ENCODE measurements at regions not wholly inside any gene's neighbourhood (a gene's known extent, or its start where the extent isn't known, plus 50 kb on each side); places are given as distances from the start of the nearest gene placed in this dataset.

DNA sequence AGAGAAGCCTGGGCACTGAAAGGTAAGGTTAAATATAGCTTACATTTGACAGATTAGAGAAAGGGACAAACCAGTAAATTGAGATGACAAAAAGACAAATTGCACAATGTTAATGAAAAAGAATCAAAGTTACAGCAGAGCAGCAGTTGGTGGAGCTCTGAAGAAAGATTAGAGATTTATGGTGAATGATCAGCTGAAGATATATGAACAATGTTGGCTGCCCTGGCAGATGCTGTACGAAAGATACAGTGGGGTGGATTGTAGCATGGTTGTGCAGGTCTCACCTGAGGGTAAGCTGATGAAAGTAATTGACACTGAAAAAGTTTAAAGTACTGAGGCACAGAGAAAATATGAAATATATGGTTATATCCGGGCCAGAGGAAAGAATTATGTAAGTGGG is 492.1 kb downstream of the ARHGEF28 start:
- H3K9me3 ChIP-seq, result no peaks in the 10 kb centered on the region
- DNase-seq, result no peak

DNA sequence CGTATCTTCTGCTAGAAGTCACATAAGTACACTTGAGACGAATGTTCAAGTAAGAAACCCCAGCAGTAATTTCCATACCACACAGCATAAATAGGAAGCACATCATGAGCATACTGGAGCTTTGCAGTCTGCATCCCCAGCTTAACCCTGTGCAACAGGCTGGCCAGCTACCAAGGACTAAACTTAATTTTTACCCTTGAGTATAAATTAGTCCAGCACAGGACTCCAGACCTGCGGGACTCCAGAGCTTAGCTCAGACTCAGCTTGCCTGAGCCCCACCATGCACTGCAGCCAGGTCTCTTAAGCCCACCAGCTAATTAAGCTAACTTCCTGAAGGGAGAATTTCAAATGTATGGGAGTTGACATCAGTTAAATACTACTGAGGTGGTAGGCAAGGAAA is 491.0 kb downstream of the ARHGEF28 start:
- no peak for DNase-seq

More for the DNA sequence above, 492.1 kb downstream of the ARHGEF28 start:
- Histone ChIP-seq H3K4me3 (no peak overlapping the region), H3K27me3 (0 out of 2 replicates have a peak, but pooled peaks cover 2% of the 10 kb centered on the region), H3K36me3 (no peaks in the 10 kb centered on the region)

DNA sequence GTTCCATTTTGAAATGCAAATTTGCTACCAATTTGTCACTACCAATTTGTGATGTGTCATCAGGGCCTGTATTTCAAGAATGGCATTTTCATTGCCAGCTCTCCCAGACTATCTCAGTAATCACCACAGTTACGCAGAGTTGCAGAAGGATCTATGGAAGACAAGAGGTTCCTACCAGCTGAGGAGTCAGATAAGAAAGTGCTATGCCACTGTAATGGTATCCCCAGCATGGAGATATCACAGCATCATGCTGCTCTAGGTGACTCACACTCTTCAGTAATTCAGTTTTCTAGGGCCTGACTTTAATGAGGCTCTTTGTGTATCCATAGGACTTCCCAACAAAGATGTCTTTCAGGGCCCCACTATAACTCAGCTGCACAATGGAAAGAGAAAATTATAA is 490.3 kb downstream of the ARHGEF28 start:
- H3K36me3 ChIP-seq, result no peaks in the 10 kb centered on the region
- no peaks in the 10 kb centered on the region for H3K9me3 ChIP-seq
- no peak for DNase-seq
- H3K27me3 ChIP-seq, result 0 out of 2 replicates have a peak, but pooled peaks cover 2% of the 10 kb centered on the region
- no peak overlapping the region for H3K4me3 ChIP-seq

More for the DNA sequence above, 491.0 kb downstream of the ARHGEF28 start:
- Histone ChIP-seq H3K36me3 (no peaks in the 10 kb centered on the region), H3K9me3 (no peaks in the 10 kb centered on the region), H3K27me3 (0 out of 2 replicates have a peak, but pooled peaks cover 2% of the 10 kb centered on the region), H3K4me3 (no peak overlapping the region)

DNA sequence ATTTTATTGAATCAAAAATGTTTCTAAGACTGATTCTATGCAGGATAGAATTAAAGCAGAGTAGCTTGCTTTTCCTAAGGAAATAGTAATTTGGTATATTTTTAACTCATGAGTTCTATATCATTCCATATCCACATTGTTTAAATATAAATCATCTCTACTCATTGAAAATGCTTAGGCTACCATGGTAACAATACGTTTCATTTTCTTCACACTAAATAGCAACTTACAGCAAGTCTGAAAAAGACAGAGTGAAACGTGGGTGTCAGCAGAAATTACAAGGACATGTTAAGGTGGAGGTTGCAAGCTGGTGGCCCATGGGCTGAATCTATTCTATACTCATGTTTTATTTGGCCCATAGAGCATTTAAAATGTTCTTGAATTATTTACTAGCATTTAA is 487.9 kb downstream of the ARHGEF28 start:
- 0 out of 2 replicates have a peak, but pooled peaks cover 2% of the 10 kb centered on the region for H3K27me3 ChIP-seq
- no peak overlapping the region for H3K4me3 ChIP-seq
- no peaks in the 10 kb centered on the region for H3K36me3 ChIP-seq
- DNase-seq, result no peak
- no peaks in the 10 kb centered on the region for H3K9me3 ChIP-seq

DNA sequence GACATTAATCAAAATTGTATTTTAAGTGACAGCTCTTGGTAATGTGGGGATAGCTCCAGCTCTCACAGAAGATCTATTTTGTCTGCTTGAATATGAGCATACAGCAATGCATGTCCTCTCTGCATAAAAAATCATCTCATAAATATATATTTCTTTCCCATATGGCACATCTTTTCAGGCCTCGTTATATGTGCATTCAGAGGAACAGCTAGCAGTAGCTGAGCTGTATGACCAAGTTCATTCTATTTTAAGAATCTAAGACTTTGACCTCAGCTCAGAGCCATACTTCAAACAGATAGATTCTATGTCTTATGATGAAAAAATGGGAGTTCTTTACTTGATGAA is 487.2 kb downstream of the ARHGEF28 start:
- no peaks in the 10 kb centered on the region for H3K36me3 ChIP-seq
- DNase-seq, result no peak
- 0 out of 2 replicates have a peak, but pooled peaks cover 2% of the 10 kb centered on the region for H3K27me3 ChIP-seq
- no peaks in the 10 kb centered on the region for H3K9me3 ChIP-seq
- H3K4me3 ChIP-seq, result no peak overlapping the region

DNA sequence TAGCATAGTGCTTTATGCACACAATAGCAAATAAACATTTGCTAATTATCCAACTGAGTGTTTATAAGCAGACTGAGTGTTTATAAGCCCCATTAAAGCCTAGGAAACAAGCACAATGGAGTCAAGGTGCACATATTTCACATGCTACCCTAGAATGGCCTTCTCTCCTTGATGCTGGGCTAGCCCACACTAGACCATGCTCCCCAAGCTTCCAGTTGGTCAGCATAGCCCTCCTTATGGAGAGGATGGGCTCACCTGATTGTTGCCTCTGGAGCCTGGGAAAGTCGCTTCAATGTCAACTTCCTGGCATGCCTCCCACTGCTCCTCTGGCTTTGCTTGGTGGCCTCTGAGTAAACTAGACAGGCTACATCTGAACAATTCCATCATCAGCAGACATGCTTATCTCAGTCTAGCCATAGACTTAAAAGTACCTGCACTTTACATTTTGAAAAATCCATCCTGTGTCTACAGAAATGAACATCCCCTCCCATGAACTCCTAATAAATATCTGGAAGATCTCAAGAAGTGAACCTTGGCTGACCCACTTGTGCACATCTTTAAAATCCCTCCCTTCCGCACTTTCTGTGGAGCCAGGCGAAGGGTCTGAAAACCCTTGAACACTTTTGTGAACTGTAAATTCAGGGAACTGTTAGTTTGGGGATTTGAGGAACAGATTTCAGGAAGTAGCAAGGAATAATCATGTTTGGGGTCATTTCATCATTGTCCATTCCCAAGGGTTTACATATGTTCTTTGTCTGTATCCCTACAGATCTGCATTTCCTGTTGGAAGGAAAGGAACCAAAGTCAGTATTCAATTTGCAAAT is 486.6 kb downstream of the ARHGEF28 start:
- Histone ChIP-seq H3K9me3 (no peaks in the 10 kb centered on the region), H3K36me3 (no peaks in the 10 kb centered on the region), H3K4me3 (no peak overlapping the region), H3K27me3 (0 out of 2 replicates have a peak, but pooled peaks cover 2% of the 10 kb centered on the region)
- DNase-seq, result no peak

DNA sequence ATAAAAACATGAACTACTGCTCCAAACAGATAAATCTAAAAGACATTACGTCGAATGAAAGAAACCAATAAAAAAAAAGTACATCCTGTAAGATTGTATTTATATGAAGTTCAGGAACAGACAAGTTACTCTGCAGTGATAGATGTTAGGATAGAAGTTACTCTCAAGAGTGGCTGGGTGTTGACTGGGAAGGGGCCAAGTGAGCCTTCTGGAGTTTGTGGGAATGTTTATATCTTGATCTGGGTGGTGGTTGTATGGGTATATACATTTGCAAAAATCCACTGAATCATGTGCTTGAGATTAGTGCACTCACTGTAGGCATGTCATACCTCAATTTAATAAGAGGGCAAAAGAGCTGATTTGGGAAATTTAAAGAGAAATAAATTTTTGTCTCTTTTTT is 485.8 kb downstream of the ARHGEF28 start:
- Histone ChIP-seq H3K36me3 (no peaks in the 10 kb centered on the region), H3K27me3 (0 out of 2 replicates have a peak, but pooled peaks cover 2% of the 10 kb centered on the region), H3K4me3 (no peak overlapping the region), H3K9me3 (no peaks in the 10 kb centered on the region)
- peak; percentile 8 for DNase-seq

DNA sequence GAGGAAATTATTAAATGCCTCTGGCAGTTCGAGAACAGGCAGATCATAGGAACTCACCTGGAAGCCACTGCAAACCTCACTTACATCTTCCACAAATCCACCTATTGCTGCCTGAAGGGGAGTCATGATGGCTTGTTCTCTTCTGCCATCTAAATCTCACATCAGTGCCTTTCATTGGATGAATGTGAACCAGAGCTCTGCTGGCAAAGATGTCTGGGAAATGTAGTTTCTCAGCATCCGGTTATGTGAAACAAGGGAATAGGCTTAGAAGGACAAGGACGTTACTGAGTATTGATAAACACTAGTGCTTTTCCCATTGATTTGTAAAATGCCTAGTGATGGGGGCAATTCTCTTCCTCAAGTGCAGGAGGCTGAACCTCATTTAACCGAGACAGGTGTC is 483.3 kb downstream of the ARHGEF28 start:
- no peaks in the 10 kb centered on the region for H3K9me3 ChIP-seq
- H3K36me3 ChIP-seq, result no peaks in the 10 kb centered on the region
- H3K27me3 ChIP-seq, result 0 out of 2 replicates have a peak, but pooled peaks cover 2% of the 10 kb centered on the region
- H3K4me3 ChIP-seq, result no peak overlapping the region
- no peak for DNase-seq

DNA sequence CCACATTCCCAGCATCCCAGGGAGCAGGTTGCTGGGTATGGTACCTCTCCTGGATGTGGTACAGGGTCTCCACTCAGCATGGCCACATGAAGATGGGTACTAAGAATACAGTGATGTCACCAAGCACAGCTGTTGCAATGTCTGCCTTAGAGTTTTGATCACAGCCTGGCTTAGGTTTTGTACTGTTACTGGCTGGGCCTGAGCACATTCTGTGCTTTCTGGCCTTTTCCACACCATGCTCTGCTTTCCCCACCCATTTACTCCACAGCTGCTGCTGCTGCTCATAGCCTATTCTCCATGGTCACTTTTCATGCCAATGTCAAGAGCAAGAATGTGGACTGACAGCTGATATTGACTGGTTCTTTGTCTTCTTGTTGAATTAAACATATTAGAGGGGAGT is 481.9 kb downstream of the ARHGEF28 start:
- Histone ChIP-seq H3K36me3 (no peaks in the 10 kb centered on the region), H3K4me3 (no peak overlapping the region), H3K27me3 (no peaks in the 10 kb centered on the region), H3K9me3 (no peaks in the 10 kb centered on the region)
- DNase-seq, result no peak

DNA sequence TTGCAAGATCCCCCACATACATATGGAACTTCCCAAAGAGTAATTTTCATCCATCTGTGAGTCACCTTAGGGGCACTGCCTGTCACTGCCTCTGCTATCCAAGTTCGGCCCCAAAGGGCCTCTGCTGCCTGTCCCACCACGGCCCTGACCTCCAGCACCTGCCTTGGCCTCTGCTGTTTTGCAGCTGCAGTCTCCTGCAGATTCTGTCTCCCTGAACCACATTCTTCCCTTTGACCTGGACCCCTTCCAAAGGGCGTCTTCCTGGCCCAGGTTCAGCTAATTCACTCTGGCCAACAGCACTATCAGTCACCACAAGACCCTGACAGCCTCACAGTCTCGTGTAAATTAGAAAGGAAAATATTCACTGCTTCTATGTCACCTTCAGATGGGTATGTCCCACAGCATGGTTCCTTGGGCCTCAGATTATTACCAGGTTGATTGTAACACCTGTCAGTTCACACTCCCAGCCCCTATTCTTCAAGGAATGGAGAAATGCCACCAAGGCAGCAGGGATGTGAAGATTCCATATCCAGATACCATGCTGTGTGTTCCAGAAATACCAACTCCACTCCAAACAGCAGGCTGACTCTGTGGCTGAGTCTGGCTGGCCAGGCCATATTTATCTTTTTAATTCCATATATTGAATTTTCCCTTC is 479.3 kb downstream of the ARHGEF28 start:
- H3K27me3 ChIP-seq, result no peaks in the 10 kb centered on the region
- no peaks in the 10 kb centered on the region for H3K36me3 ChIP-seq
- H3K9me3 ChIP-seq, result no peaks in the 10 kb centered on the region
- peak; percentile 4 for DNase-seq
- no peak overlapping the region for H3K4me3 ChIP-seq

DNA sequence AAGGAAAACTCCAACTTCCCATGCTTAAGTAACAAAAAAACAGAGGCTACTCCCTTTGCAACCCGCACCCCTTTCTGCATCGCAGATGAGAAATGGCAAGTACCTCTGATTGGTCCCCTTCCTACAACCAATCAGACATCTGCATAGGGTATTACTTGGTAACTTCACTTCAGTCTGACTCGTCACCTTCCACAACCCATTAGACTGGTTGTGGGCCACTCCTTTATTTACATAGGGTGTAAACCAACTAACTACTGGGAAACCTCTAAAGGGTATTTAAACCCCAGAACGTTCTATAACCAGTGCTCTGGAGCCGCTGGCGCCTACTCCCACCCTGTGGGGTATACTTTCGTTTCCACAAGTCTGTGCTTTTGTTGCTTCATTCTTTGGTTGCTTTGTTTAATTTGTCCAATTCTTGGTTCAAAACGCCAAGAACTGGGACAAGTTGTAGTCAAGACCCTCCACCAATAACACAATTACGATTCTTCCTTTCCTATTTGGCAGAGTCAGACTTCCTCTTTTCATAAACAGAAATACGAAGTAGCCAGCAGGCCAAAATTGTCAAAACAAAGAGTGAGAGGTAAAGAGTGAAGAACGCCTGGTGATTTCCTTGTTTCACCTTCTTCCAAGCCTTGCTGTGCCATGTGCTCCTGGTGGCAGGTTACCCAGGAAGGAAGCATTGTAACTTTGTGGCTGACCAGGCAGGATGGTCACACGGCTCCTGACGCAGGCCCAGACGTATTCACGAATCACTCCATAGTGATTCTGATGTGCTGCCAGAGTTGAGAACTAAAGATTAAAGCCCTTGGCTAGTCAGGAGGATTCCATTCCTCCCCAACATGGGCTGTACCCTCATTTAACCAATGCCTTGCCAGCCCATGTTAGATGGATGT is 477.4 kb downstream of the ARHGEF28 start:
- Histone ChIP-seq H3K27me3 (no peaks in the 10 kb centered on the region), H3K4me3 (no peak overlapping the region), H3K9me3 (peaks cover 3% of the 10 kb centered on the region), H3K36me3 (no peaks in the 10 kb centered on the region)
- DNase-seq, result no peak

DNA sequence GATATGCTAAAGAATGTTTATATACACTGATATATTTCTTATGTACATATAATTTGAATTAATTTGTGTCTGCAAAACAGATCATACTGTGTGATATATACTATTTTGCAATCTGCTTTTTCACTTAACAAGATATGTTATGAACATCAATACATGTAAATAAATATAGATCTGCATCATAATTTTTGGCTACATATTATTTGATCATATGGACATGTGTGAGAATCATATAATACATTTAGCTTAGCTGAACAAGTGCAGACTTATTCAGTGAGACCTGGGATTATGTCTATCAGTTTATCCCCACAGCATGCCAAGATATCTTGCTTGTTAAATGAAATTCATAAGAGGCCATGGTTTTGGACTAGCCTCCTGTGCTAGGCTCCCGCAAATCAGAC is 474.3 kb downstream of the ARHGEF28 start:
- no peak overlapping the region for H3K4me3 ChIP-seq
- no peak for DNase-seq
- peaks cover 3% of the 10 kb centered on the region for H3K9me3 ChIP-seq
- no peaks in the 10 kb centered on the region for H3K36me3 ChIP-seq
- H3K27me3 ChIP-seq, result no peaks in the 10 kb centered on the region

DNA sequence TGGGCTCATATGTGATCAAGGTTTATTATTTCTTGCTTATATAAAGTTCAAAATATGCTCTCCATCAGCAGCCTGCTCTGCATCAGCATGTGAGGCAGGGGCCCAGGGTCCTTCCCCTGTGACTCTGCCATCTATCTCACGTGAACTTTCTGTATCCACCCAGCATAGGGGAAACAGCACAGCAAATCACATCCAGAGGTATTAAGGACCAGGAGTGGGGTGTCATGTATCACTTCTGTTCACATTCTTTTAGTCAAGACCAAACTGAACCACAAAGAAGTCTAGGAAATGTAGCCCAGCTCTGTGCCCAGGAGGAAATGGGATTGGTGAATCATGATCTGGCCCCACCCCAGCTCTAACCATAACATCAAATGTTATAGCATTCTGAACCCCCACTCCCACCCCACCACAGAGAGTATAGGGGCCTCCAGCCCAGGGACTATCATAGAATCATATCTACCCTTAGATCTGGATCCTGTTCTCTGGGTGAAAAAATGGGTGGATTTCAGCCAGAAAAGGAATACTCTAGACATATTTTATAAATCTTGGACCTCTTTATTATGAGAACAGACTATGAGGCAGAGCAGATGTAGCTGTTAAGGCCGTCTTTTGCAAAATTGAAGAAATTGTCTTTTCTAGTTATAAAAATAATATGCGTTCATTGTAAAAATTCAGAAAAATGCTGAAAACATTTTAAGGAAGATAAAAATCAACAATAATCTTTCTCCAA is 473.7 kb downstream of the ARHGEF28 start:
- DNase-seq, result no peak

DNA sequence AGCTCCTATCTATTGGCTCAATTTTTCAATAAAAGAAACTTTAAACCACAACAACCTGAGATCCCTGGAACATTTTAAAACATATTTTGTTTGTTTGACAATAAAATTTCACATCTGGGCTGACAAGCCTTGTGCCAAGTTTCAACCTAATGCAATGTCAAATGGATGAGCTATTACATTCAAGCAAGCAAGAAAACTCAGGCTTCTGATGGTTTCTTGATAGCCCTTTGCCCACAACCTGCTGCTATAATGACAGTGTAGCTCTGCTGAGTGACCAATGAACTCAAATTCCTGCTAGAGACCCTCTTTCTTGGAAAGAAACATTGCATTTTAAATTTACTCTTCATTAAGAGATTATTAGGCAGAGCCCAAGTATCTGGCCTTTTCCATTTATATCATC is 472.9 kb downstream of the ARHGEF28 start:
- Histone ChIP-seq H3K9me3 (peaks cover 3% of the 10 kb centered on the region), H3K4me3 (no peak overlapping the region), H3K36me3 (no peaks in the 10 kb centered on the region), H3K27me3 (no peaks in the 10 kb centered on the region)
- DNase-seq, result no peak

More for the DNA sequence above, 473.7 kb downstream of the ARHGEF28 start:
- no peaks in the 10 kb centered on the region for H3K36me3 ChIP-seq
- no peaks in the 10 kb centered on the region for H3K27me3 ChIP-seq
- no peak overlapping the region for H3K4me3 ChIP-seq
- H3K9me3 ChIP-seq, result peaks cover 3% of the 10 kb centered on the region

DNA sequence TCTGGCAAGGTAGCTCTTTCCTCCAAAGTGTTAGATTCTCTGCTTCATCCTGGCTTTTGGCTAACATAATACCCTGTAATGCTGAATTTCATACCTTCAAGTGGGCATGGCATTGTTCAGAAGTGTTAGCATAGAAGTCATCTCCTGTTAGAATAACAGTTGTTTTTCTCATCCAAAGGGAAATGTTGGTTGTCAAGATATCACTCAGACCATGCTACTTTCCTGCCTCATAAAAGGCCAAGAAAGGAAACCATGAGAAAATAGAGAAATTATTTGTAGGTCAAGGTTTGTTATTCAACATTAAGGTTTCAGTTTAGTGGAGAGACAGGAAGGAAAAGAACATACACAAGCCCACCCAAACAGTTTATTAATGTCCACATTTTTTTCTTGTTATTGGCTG is 472.5 kb downstream of the ARHGEF28 start:
- H3K4me3 ChIP-seq, result no peak overlapping the region
- no peak for DNase-seq
- no peaks in the 10 kb centered on the region for H3K27me3 ChIP-seq
- H3K9me3 ChIP-seq, result peaks cover 3% of the 10 kb centered on the region
- H3K36me3 ChIP-seq, result no peaks in the 10 kb centered on the region

DNA sequence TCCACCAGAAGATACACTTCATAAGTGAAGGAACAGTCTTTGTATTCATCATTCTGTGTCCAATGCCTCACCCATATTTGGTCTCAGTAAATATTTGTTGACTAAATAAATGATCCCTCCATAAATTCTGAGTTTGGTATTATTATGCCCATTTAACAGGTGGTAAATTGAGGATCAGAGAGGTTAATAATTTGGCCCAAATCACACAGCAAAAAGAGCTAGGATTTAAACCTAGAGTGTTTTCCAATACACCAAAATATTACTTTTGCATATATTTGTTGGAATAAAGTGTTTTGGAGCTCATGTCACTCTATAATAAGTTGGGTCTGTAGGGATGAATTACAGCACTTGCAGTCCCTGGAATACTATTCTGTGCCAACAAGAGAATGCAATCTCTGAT is 470.3 kb downstream of the ARHGEF28 start:
- Histone ChIP-seq H3K27me3 (no peaks in the 10 kb centered on the region), H3K36me3 (no peaks in the 10 kb centered on the region), H3K9me3 (peaks cover 3% of the 10 kb centered on the region), H3K4me3 (no peak overlapping the region)
- DNase-seq, result no peak

Data from MG63 (cell line).